GM21423 (cell line): ENCODE measurements at regions not wholly inside any gene's neighbourhood (a gene's known extent, or its start where the extent isn't known, plus 50 kb on each side); places are given as distances from the start of the nearest gene placed in this dataset.

Source experiments
- ATAC-seq: cut with Tn5 transposase; IDR thresholded peaks from one replicate; pipeline ENCODE4 v1.9.1; 2021; ENCODE audit warnings: mild to moderate bottlenecking, moderate library complexity; ENCODE audit not compliant: unreplicated experiment

GRCh38 chr19:13610039-13610691 is 103.9 kb upstream of the CACNA1A start:
- no peak for ATAC-seq

- ATAC-seq = no peak
Observed at GRCh38 chr19:13606156-13606555, 99.9 kb upstream of the CACNA1A start.

- ATAC-seq = no peak
Observed at GRCh38 chr19:13604902-13605586, 98.8 kb upstream of the CACNA1A start.

GRCh38 chr19:13600802-13601201 is 94.5 kb upstream of the CACNA1A start:
- no peak for ATAC-seq

- ATAC-seq = no peak
Observed at GRCh38 chr19:13600091-13600490, 93.8 kb upstream of the CACNA1A start.

- no peak for ATAC-seq
Observed at GRCh38 chr19:13599681-13600080, 93.4 kb upstream of the CACNA1A start.

- ATAC-seq = no peak
Observed at GRCh38 chr19:13598098-13598497, 91.8 kb upstream of the CACNA1A start.

- ATAC-seq = no peak
Observed at GRCh38 chr19:13597640-13598039, 91.4 kb upstream of the CACNA1A start.

- peak; percentile 48 for ATAC-seq
Observed at GRCh38 chr19:13588957-13589833, 82.9 kb upstream of the CACNA1A start.

GRCh38 chr19:13585512-13585911 is 79.2 kb upstream of the CACNA1A start:
- ATAC-seq = no peak

- no peak for ATAC-seq
Observed at GRCh38 chr19:13583753-13584152, 77.5 kb upstream of the CACNA1A start.

GRCh38 chr19:13583114-13583513 is 76.8 kb upstream of the CACNA1A start:
- no peak for ATAC-seq

- ATAC-seq = no peak
Observed at GRCh38 chr19:13581576-13581975, 75.3 kb upstream of the CACNA1A start.

- no peak for ATAC-seq
Observed at GRCh38 chr19:13579388-13580060, 73.2 kb upstream of the CACNA1A start.

GRCh38 chr19:13576726-13577125 is 70.4 kb upstream of the CACNA1A start:
- ATAC-seq = no peak

GRCh38 chr19:13574933-13575332 is 68.7 kb upstream of the CACNA1A start:
- ATAC-seq = no peak

GRCh38 chr19:13573056-13573667 is 66.9 kb upstream of the CACNA1A start:
- no peak for ATAC-seq

GRCh38 chr19:13561461-13561860 is 55.2 kb upstream of the CACNA1A start:
- ATAC-seq = no peak

- no peak for ATAC-seq
Observed at GRCh38 chr19:13557756-13558398, 51.6 kb upstream of the CACNA1A start.

GRCh38 chr19:13556552-13556951 is 50.3 kb upstream of the CACNA1A start:
- ATAC-seq = no peak
